ENCODE measurements at regions not wholly inside any gene's neighbourhood (a gene's known extent, or its start where the extent isn't known, plus 50 kb on each side); places are given as distances from the start of the nearest gene placed in this dataset.

DNA sequence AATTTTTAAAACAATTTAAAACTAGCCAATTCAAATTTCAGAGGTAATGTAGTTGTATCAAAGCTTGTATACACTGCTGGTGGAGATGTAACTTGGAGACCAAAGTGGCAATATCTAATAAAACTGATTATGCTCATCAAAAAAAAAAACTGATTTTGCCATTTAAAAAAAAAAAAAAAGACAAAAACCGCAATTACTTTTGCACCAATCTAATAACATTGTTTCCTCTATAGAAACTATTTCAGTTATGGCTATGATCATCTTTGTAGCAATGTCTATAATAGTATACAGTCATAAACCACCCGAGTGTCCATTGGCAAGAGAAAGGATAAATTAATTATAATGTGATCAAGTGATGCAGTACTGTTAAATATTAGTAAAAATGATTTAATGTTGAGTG lies 149.3 kb upstream of the SEMA6D start:
- POLR2A ChIA-PET, result no interaction called here
- Histone ChIP-seq H3K4me3 (replicated peaks in 1 of 3; ENCODE audit: insufficient read depth in 1 of 3, low read depth in 2 of 3, low read length in 3 of 3) (no peak overlapping the region), H3K9ac (ENCODE audit: insufficient read depth, low read depth, low read length) (no peak overlapping the region), H3K27me3 (ENCODE audit: control insufficient read depth in 1 of 2, insufficient read depth in 2 of 2, low read length in 2 of 2) (no peaks in the 10 kb centered on the region), H3K4me2 (ENCODE audit: low read depth, low read length) (no peak overlapping the region), H2AFZ (ENCODE audit: low read length) (no peak overlapping the region), H3K27ac (ENCODE audit: extremely low read length, insufficient read depth, low read length) (no peak overlapping the region), H4K20me1 (ENCODE audit: insufficient read depth, low read length) (no peaks in the 10 kb centered on the region), H3K4me1 (ENCODE audit: insufficient read depth, low read length) (no peaks in the 10 kb centered on the region), H3K9me3 (ENCODE audit: low read length) (peaks cover 64% of the 10 kb centered on the region), H3K79me2 (ENCODE audit: insufficient read depth, low read length) (no peaks in the 10 kb centered on the region), H3K36me3 (replicated peaks in 1 of 2; ENCODE audit: control insufficient read depth in 1 of 2, insufficient read depth in 2 of 2, low read length in 2 of 2) (no peaks in the 10 kb centered on the region)
- ATAC-seq (no peak), FAIRE-seq (no peak), DNase-seq (ENCODE audit: low spot score) (no peak)
- in situ Hi-C loops (cut with HindIII; ENCODE audit: extremely low pct_ligation_motif_present, low pct_unique_long_range_greater_than_20kb), result no loop called here
- CTCF ChIA-PET (ENCODE audit: low intra/inter-chr PET ratio, low total read pairs), result no interaction called here
- BruUV-seq (replicated peaks), result no TSS peak
- WGBS (ENCODE audit: low lambda C conversion rate), result 0% methylated on average over 2 of the region's 2 CpGs
- TF ChIP-seq ZNF713 (CRISPR knock-in tag; IDR thresholded peaks at IDR 0.05) (no peak), ZBTB40 (IDR thresholded peaks at IDR 0.05) (peak; percentile 82), ZBTB40 (CRISPR knock-in tag; IDR thresholded peaks at IDR 0.05) (no peak)
- intact Hi-C loops (cut with micrococcal nuclease; ENCODE audit: unreplicated experiment), result no loop called here
